HepG2 (cell line): ENCODE measurements at regions not wholly inside any gene's neighbourhood (a gene's known extent, or its start where the extent isn't known, plus 50 kb on each side); places are given as distances from the start of the nearest gene placed in this dataset.

Experiments
- HOXA7 ChIP-seq: sonication (generic); formaldehyde crosslinking; IDR thresholded peaks from 2 replicates; pipeline ENCODE4 v1.8.1; 2022; ENCODE audit warnings: mild to moderate bottlenecking, missing genetic modification reagents, moderate library complexity
- NFYB ChIP-seq: sonication (generic); formaldehyde crosslinking; IDR thresholded peaks from 2 replicates; pipeline ENCODE4 v1.4.0; 2020; ENCODE audit warnings: missing genetic modification reagents
- PBX3 ChIP-seq: sonication (generic); formaldehyde crosslinking; IDR thresholded peaks from 2 replicates; pipeline ENCODE4 v1.8.1; 2023; ENCODE audit warnings: missing genetic modification reagents, inconsistent platforms, borderline replicate concordance
- POLR2A ChIP-seq, 2 experiments: IDR thresholded peaks; 2 replicates each; pipeline ENCODE4 v1.6.1; 2011; ENCODE audit warnings: low read depth in 2 of 2, low read length in 2 of 2, mild to moderate bottlenecking in 1 of 2, moderate library complexity in 1 of 2; ENCODE audit not compliant: insufficient read depth in 1 of 2
- POLR2AphosphoS2 ChIP-seq: IDR thresholded peaks from 2 replicates; pipeline ENCODE4 v1.6.1; 2011; ENCODE audit warnings: low read depth, low read length, improper control_type of control experiment
- TRIM24 ChIP-seq: sonication (generic); formaldehyde crosslinking; IDR thresholded peaks from 2 replicates; pipeline ENCODE4 v1.8.0; 2022; ENCODE audit warnings: mild to moderate bottlenecking, missing genetic modification reagents
- YY1 ChIP-seq: IDR thresholded peaks from 2 replicates; pipeline ENCODE4 v1.6.1; 2011; ENCODE audit warnings: low read length, low read depth, moderate library complexity, mild to moderate bottlenecking; ENCODE audit not compliant: insufficient read depth, insufficient replicate concordance
- ZNF878 ChIP-seq: sonication (generic); formaldehyde crosslinking; IDR thresholded peaks from 2 replicates; pipeline ENCODE4 v1.8.1; 2023; ENCODE audit warnings: mild to moderate bottlenecking, missing genetic modification reagents, moderate library complexity
- TF ChIP-seq, protein P1 (sequence below): sonication (generic); formaldehyde crosslinking; conservative IDR thresholded peaks from 2 replicates; pipeline ENCODE4 v1.8.0; 2022; ENCODE audit warnings: low read depth, missing genetic modification reagents

GRCh38 chrX:30951003-30951402, 61.9 kb upstream of the TAB3 start:
- TF ChIP-seq, protein P1, sequence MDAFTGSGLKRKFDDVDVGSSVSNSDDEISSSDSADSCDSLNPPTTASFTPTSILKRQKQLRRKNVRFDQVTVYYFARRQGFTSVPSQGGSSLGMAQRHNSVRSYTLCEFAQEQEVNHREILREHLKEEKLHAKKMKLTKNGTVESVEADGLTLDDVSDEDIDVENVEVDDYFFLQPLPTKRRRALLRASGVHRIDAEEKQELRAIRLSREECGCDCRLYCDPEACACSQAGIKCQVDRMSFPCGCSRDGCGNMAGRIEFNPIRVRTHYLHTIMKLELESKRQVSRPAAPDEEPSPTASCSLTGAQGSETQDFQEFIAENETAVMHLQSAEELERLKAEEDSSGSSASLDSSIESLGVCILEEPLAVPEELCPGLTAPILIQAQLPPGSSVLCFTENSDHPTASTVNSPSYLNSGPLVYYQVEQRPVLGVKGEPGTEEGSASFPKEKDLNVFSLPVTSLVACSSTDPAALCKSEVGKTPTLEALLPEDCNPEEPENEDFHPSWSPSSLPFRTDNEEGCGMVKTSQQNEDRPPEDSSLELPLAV (CRISPR knock-in tag): no peak
- TF ChIP-seq YY1 (no peak), POLR2A (IDR thresholded peaks at IDR 0.05; ENCODE audit: insufficient read depth in 1 of 2, low read depth in 2 of 2, low read length in 2 of 2) (no peak), ZNF878 (no peak), PBX3 (CRISPR knock-in tag) (no peak), TRIM24 (no peak), NFYB (CRISPR knock-in tag) (no peak), POLR2AphosphoS2 (no peak), HOXA7 (CRISPR knock-in tag) (no peak)
